ENCODE measurements at regions not wholly inside any gene's neighbourhood (a gene's known extent, or its start where the extent isn't known, plus 50 kb on each side); places are given as distances from the start of the nearest gene placed in this dataset.

DNA sequence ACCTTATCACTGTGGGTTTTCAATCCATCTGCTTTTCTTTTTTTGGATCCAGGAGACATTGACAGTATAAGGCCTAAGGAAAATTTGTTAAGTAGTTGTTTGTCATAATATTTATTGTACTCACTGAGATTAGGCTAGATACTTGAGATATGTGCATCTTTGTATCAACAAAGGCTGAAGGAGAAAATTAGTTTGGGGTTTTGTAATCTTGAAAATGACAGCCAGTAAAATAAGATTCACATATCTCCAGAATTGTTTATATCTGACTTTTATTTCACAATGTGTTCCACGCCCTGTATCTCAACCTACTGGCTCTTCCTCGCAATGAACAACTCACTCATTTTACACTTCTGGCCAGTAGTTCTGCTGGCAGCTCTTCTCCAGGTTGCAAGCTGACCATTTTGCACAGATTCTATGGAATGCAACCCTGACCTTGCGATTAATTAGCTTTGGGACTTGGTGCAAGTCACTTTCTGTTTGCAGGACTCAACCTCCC lies 132.7 kb downstream of the GATA3 start:
- no peak overlapping the region for H3K4me3 Mint-ChIP-seq
- peaks cover 13% of the 10 kb centered on the region for H3K9me3 Mint-ChIP-seq
- H3K27me3 Mint-ChIP-seq, result peaks cover 30% of the 10 kb centered on the region
- H3K36me3 Mint-ChIP-seq, result no peaks in the 10 kb centered on the region
- no peak for ATAC-seq
- no peaks in the 10 kb centered on the region for H3K4me1 Mint-ChIP-seq
- no peak overlapping the region for H3K27ac Mint-ChIP-seq

GRCh38 chr10:8189458-8189857 lies 135.0 kb downstream of the GATA3 start:
- H3K4me3 Mint-ChIP-seq, result no peak overlapping the region
- no peaks in the 10 kb centered on the region for H3K4me1 Mint-ChIP-seq
- H3K9me3 Mint-ChIP-seq, result peaks cover 10% of the 10 kb centered on the region
- H3K27ac Mint-ChIP-seq, result no peak overlapping the region
- no peak for ATAC-seq
- H3K36me3 Mint-ChIP-seq, result no peaks in the 10 kb centered on the region
- peaks cover 24% of the 10 kb centered on the region for H3K27me3 Mint-ChIP-seq

DNA sequence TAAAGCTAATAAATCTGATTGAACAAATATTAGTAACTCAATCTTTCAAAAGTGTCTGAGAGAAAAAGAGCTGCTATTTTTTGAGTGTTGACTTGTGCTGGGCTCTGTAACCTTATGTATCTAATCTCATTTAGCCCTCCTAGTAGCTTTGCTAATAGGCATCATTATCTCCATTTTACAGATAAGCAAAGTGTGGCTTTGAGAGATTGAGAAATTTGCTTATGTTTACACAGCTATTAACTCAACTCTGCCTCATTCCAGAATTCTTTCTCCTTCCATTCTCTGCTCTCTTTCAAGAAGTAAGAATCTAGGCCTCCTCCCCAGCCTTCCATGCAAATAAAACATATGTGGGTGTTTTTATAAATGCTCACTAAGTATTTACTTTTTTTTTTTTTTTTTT lies 137.8 kb downstream of the GATA3 start:
- peaks cover 18% of the 10 kb centered on the region for H3K27me3 Mint-ChIP-seq
- no peaks in the 10 kb centered on the region for H3K4me1 Mint-ChIP-seq
- no peak for ATAC-seq
- H3K4me3 Mint-ChIP-seq, result no peak overlapping the region
- H3K9me3 Mint-ChIP-seq, result peaks cover 10% of the 10 kb centered on the region
- H3K27ac Mint-ChIP-seq, result no peak overlapping the region
- no peaks in the 10 kb centered on the region for H3K36me3 Mint-ChIP-seq

- Mint-ChIP-seq H3K27me3 (peaks cover 9% of the 10 kb centered on the region), H3K9me3 (peaks cover 6% of the 10 kb centered on the region), H3K36me3 (no peaks in the 10 kb centered on the region), H3K27ac (no peak overlapping the region), H3K4me3 (no peak overlapping the region), H3K4me1 (no peaks in the 10 kb centered on the region)
- ATAC-seq, result no peak
Observed at GRCh38 chr10:8193546-8193945, 139.1 kb downstream of the GATA3 start.

- H3K4me1 Mint-ChIP-seq, result no peaks in the 10 kb centered on the region
- no peaks in the 10 kb centered on the region for H3K36me3 Mint-ChIP-seq
- H3K27me3 Mint-ChIP-seq, result peaks cover 4% of the 10 kb centered on the region
- no peak overlapping the region for H3K27ac Mint-ChIP-seq
- H3K9me3 Mint-ChIP-seq, result peaks cover 3% of the 10 kb centered on the region
- no peak for ATAC-seq
- no peak overlapping the region for H3K4me3 Mint-ChIP-seq
Observed at GRCh38 chr10:8194050-8194449, 139.6 kb downstream of the GATA3 start.

DNA sequence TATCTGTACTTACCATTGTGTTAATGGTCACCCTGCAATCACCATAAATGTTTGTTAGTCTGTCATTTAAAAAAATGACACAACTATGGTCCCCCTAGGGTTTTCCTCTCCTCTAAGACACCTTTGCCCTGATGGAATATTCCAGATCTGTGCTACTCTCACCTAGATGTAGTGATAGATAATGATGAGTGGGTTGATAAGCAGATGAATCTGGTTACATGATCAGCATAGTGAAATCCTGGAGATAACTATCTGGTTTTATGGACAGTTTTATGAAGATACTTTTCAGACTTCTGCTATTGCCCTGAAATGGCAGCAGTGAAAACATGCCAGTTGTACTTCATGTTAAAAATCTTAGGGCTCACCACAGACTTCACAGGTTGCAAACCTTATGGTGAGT lies 152.4 kb downstream of the GATA3 start:
- no peak for ATAC-seq
- Mint-ChIP-seq H3K36me3 (no peaks in the 10 kb centered on the region), H3K27ac (no peak overlapping the region), H3K27me3 (no peaks in the 10 kb centered on the region), H3K4me3 (no peak overlapping the region), H3K9me3 (no peaks in the 10 kb centered on the region), H3K4me1 (no peaks in the 10 kb centered on the region)

DNA sequence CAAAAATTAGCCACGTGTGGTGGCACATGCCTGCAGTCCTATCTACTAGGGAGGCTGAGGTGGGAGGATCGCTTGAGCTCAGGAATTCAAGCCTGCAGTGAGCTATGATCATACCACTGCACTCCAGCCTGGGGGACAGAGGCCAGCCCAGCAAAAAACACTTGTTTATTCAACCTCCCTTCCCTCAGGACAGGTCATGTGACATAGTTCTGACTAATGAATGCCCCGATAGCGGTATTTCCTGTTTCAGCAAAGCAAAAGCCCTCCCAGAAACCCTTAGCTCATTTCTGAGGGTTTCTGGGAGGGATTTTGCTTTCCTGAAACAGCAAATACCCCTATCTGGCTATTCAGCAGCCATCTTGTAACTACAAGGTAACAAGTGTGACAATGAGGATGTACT lies 157.1 kb downstream of the GATA3 start:
- Mint-ChIP-seq H3K9me3 (no peaks in the 10 kb centered on the region), H3K36me3 (no peaks in the 10 kb centered on the region), H3K4me1 (no peaks in the 10 kb centered on the region), H3K4me3 (no peak overlapping the region), H3K27me3 (no peaks in the 10 kb centered on the region), H3K27ac (no peak overlapping the region)
- no peak for ATAC-seq

DNA sequence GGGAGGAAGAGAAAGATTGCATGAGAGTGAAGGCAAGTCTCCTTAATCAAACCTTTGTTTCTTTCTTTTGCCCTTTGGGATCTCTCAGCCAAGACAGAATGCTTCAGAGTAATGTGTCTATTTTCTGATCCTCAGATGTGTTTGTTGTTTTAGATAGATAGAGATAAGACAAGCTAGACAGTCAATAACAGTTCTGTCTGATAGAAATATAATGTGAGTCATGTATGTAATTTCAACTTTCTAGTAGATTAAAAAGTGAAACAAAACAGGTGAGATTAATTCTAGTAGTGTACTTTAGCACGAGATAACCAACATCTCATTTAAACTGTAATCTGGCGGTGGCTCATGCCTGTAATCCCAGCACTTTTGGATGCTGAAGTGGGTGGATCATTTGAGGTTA lies 159.2 kb downstream of the GATA3 start:
- Mint-ChIP-seq H3K9me3 (no peaks in the 10 kb centered on the region), H3K36me3 (no peaks in the 10 kb centered on the region), H3K27me3 (no peaks in the 10 kb centered on the region), H3K4me3 (no peak overlapping the region), H3K27ac (no peak overlapping the region), H3K4me1 (no peaks in the 10 kb centered on the region)
- ATAC-seq, result no peak

- H3K36me3 Mint-ChIP-seq, result no peaks in the 10 kb centered on the region
- H3K4me3 Mint-ChIP-seq, result no peak overlapping the region
- no peak for ATAC-seq
- H3K27me3 Mint-ChIP-seq, result no peaks in the 10 kb centered on the region
- no peaks in the 10 kb centered on the region for H3K4me1 Mint-ChIP-seq
- H3K27ac Mint-ChIP-seq, result no peak overlapping the region
- H3K9me3 Mint-ChIP-seq, result no peaks in the 10 kb centered on the region
Observed at GRCh38 chr10:8214587-8214986, 160.1 kb downstream of the GATA3 start.

GRCh38 chr10:8216893-8217292 lies 162.4 kb downstream of the GATA3 start:
- H3K27ac Mint-ChIP-seq, result no peak overlapping the region
- no peak for ATAC-seq
- H3K27me3 Mint-ChIP-seq, result no peaks in the 10 kb centered on the region
- no peaks in the 10 kb centered on the region for H3K9me3 Mint-ChIP-seq
- no peaks in the 10 kb centered on the region for H3K36me3 Mint-ChIP-seq
- H3K4me1 Mint-ChIP-seq, result no peaks in the 10 kb centered on the region
- H3K4me3 Mint-ChIP-seq, result no peak overlapping the region

DNA sequence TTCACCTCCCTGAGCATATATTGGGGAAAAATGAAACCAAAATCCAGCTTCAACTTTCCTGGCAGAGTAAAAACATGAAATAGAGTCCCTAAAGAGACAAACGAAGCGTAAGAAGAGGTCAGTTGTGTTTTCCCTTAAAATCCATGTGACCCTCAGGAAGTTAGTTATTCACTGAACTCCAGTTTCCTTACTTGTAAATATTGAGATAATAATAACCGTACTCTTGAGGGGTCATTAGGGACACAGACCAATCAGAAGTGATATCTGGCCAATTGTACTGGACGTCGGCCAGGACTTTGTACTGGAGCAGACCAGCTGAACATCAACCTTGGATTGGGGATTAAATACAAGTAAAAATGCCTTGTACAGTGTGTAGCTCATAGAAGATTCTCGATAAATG lies 167.0 kb downstream of the GATA3 start:
- Mint-ChIP-seq H3K27me3 (no peaks in the 10 kb centered on the region), H3K27ac (no peak overlapping the region), H3K4me1 (no peaks in the 10 kb centered on the region), H3K4me3 (no peak overlapping the region), H3K36me3 (no peaks in the 10 kb centered on the region), H3K9me3 (no peaks in the 10 kb centered on the region)
- ATAC-seq, result no peak

GRCh38 chr10:8224591-8224990 lies 170.1 kb downstream of the GATA3 start:
- no peaks in the 10 kb centered on the region for H3K9me3 Mint-ChIP-seq
- H3K4me1 Mint-ChIP-seq, result no peaks in the 10 kb centered on the region
- no peaks in the 10 kb centered on the region for H3K27me3 Mint-ChIP-seq
- ATAC-seq, result no peak
- no peak overlapping the region for H3K4me3 Mint-ChIP-seq
- no peaks in the 10 kb centered on the region for H3K36me3 Mint-ChIP-seq
- H3K27ac Mint-ChIP-seq, result no peak overlapping the region

DNA sequence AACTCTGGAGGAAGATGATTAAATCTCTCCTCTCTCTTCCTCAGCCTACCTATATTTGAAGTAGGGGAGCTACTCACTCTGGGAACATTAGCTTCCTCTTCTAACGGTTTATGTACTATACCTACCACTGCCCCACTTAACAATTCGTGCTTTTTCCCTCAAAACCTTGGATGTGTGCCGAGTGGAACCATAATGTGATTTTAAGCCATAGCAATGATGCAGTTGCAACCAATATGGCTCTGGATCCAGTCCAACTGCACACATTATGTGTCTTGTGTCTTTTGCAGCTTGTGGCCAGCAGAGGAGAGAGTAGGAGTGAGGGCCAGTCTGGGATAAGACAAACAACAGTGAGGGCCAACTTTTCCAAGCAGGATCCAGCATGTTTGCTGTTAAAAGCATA lies 170.7 kb downstream of the GATA3 start:
- Mint-ChIP-seq H3K4me1 (no peaks in the 10 kb centered on the region), H3K27ac (no peak overlapping the region), H3K27me3 (no peaks in the 10 kb centered on the region), H3K9me3 (no peaks in the 10 kb centered on the region), H3K4me3 (no peak overlapping the region), H3K36me3 (no peaks in the 10 kb centered on the region)
- no peak for ATAC-seq

- no peak for ATAC-seq
- Mint-ChIP-seq H3K36me3 (no peaks in the 10 kb centered on the region), H3K4me3 (no peak overlapping the region)
Observed at GRCh38 chr10:8227246-8227645, 172.8 kb downstream of the GATA3 start.

GRCh38 chr10:8229153-8229552 lies 174.7 kb downstream of the GATA3 start:
- Mint-ChIP-seq H3K27me3 (no peaks in the 10 kb centered on the region), H3K27ac (no peak overlapping the region), H3K4me1 (no peaks in the 10 kb centered on the region), H3K36me3 (no peaks in the 10 kb centered on the region), H3K9me3 (no peaks in the 10 kb centered on the region), H3K4me3 (no peak overlapping the region)
- no peak for ATAC-seq

More at GRCh38 chr10:8227246-8227645, 172.8 kb downstream of the GATA3 start:
- no peak overlapping the region for H3K27ac Mint-ChIP-seq
- no peaks in the 10 kb centered on the region for H3K9me3 Mint-ChIP-seq
- no peaks in the 10 kb centered on the region for H3K27me3 Mint-ChIP-seq
- no peaks in the 10 kb centered on the region for H3K4me1 Mint-ChIP-seq

GRCh38 chr10:8230902-8231301 lies 176.4 kb downstream of the GATA3 start:
- ATAC-seq, result no peak

DNA sequence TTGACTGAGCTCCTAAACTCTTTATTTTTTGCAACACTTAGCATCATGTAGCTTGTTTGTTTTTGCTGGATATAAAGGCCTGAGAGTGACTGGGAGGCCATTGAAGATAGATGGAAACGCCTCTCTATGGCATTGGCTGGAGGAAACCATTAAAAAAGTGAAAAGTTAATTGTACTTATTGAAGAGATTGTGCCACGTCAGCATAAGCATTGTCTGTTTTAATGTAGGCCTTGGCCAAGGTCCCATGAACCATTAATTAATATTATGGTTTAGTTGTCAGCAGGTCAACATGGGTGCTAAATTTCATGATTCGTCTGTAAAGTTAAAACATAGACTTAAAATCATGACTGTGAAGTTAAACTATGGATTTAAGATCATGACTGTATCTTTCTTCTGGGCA lies 178.6 kb downstream of the GATA3 start:
- Mint-ChIP-seq H3K36me3 (no peaks in the 10 kb centered on the region), H3K4me3 (no peak overlapping the region), H3K4me1 (no peaks in the 10 kb centered on the region), H3K27me3 (no peaks in the 10 kb centered on the region), H3K27ac (no peak overlapping the region), H3K9me3 (peaks cover 3% of the 10 kb centered on the region)
- no peak for ATAC-seq

More at GRCh38 chr10:8230902-8231301, 176.4 kb downstream of the GATA3 start:
- peaks cover 3% of the 10 kb centered on the region for H3K9me3 Mint-ChIP-seq
- H3K4me3 Mint-ChIP-seq, result no peak overlapping the region
- no peaks in the 10 kb centered on the region for H3K4me1 Mint-ChIP-seq
- H3K27ac Mint-ChIP-seq, result no peak overlapping the region
- no peaks in the 10 kb centered on the region for H3K27me3 Mint-ChIP-seq
- H3K36me3 Mint-ChIP-seq, result no peaks in the 10 kb centered on the region

Data from stimulated activated memory B cell treated with anti-CD40 and anti-IgM and Interleukin-4, amounts not matched to agents 10 μg/mL and 1 μg/mL and 100 μg/mL, for 72 hours (primary cell).